Endothelial cell of umbilical vein (primary cell): ENCODE measurements at regions not wholly inside any gene's neighbourhood (a gene's known extent, or its start where the extent isn't known, plus 50 kb on each side); places are given as distances from the start of the nearest gene placed in this dataset.

Experiments
- BruUV-seq: library from RNA; stranded (reverse); fragments of 400-500 nt; replicated peaks from 2 replicates; lab custom pipeline; 2021; lab: Mats Ljungman, UMichigan
- CTCF ChIA-PET: fragments of 300-600, 350-600 bp; sonication (Branson Sonifier 250); formaldehyde crosslinking; loops from one replicate; lab custom pipeline; 2021; ENCODE audit warnings: antibody characterized with exemption, inconsistent platforms; lab: Charles Lee
- POLR2A ChIA-PET: fragments of 300-600, 350-600 bp; sonication (Branson Sonifier 250); formaldehyde crosslinking; loops from one replicate; lab custom pipeline; 2021; ENCODE audit warnings: antibody characterized with exemption, inconsistent platforms; lab: Charles Lee
- DNase-seq: peaks from one replicate; pipeline ENCODE4 v3.0.0-alpha.2; 2011; ENCODE audit warnings: low read depth, low spot score
- FAIRE-seq: peaks from 2 replicates; lab custom pipeline; 2011; peaks lifted over from hg19 to GRCh38; lab: Jason Lieb, UNC
- H2AFZ ChIP-seq: 2 replicates; pipeline ENCODE4 v1.6.0; 2012; ENCODE audit warnings: low read depth, low read length, control low read depth, inconsistent platforms
- H3K27ac ChIP-seq: 2 replicates; pipeline ENCODE4 v1.5.1; 2011; ENCODE audit warnings: low read depth, mild to moderate bottlenecking, control low read depth, low read length, moderate library complexity; ENCODE audit not compliant: insufficient read depth
- H3K27me3 ChIP-seq, 2 experiments: 2 replicates each; pipeline versions ENCODE4 v1.6.0 to v1.6.1; 2011; ENCODE audit warnings: low read length in 2 of 2, mixed read lengths in 1 of 2; ENCODE audit not compliant: control insufficient read depth in 2 of 2, insufficient read depth in 2 of 2
- H3K36me3 ChIP-seq, 2 experiments: 2 replicates in 1 of 2; 3 replicates in 1 of 2; pipeline ENCODE4 v1.5.1; 2011; ENCODE audit warnings: low read length in 2 of 2, mild to moderate bottlenecking in 1 of 2, moderate library complexity in 1 of 2; ENCODE audit not compliant: control insufficient read depth in 2 of 2, insufficient read depth in 2 of 2; ENCODE audit errors: extremely low read depth in 1 of 2
- H3K4me1 ChIP-seq: 3 replicates; pipeline ENCODE4 v1.5.1; 2011; ENCODE audit warnings: mild to moderate bottlenecking, low read length; ENCODE audit not compliant: control insufficient read depth, insufficient read depth; ENCODE audit errors: extremely low read depth
- H3K4me2 ChIP-seq: 2 replicates; pipeline ENCODE4 v1.6.1; 2011; ENCODE audit warnings: low read length, control low read depth, mixed read lengths; ENCODE audit not compliant: insufficient read depth
- H3K4me3 ChIP-seq, 3 experiments: fragments of 200-600 bp in 1 of 3; sonication (generic), shearing (Covaris generic) in 1 of 3; replicated peaks in 1 of 3; 2 replicates each; pipeline ENCODE4 v1.5.1; 2011 to 2016; ENCODE audit warnings: control low read depth in 3 of 3, low read length in 3 of 3, mild to moderate bottlenecking in 2 of 3, inconsistent platforms in 1 of 3, low read depth in 1 of 3, moderate library complexity in 1 of 3; ENCODE audit not compliant: insufficient read depth in 1 of 3
- H3K79me2 ChIP-seq: 2 replicates; pipeline ENCODE4 v1.6.0; 2012; ENCODE audit warnings: low read length, inconsistent platforms; ENCODE audit not compliant: control insufficient read depth, insufficient read depth
- H3K9ac ChIP-seq: replicated peaks from 2 replicates; pipeline ENCODE3; 2011; ENCODE audit warnings: low read length, control low read depth; ENCODE audit not compliant: insufficient read depth; ENCODE audit errors: extremely low read depth
- H3K9me1 ChIP-seq: replicated peaks from 3 replicates; pipeline ENCODE4 v1.6.0; 2011; ENCODE audit warnings: mild to moderate bottlenecking, low read length; ENCODE audit not compliant: control insufficient read depth, insufficient read depth; ENCODE audit errors: extremely low read depth
- H3K9me3 ChIP-seq: replicated peaks from 2 replicates; pipeline ENCODE4 v1.5.1; 2012; ENCODE audit warnings: low read length, inconsistent platforms; ENCODE audit not compliant: control insufficient read depth, insufficient read depth
- H4K20me1 ChIP-seq: replicated peaks from 2 replicates; pipeline ENCODE3; 2011; ENCODE audit warnings: mild to moderate bottlenecking, low read length; ENCODE audit not compliant: control insufficient read depth, insufficient read depth; ENCODE audit errors: extremely low read depth
- EZH2 ChIP-seq: IDR thresholded peaks from 2 replicates; pipeline ENCODE4 v1.6.1; 2012; ENCODE audit warnings: borderline replicate concordance, low read depth, mild to moderate bottlenecking, moderate library complexity, low read length, inconsistent platforms; ENCODE audit not compliant: severe bottlenecking
- FOS ChIP-seq: IDR thresholded peaks from 2 replicates; pipeline ENCODE4 v1.6.1; 2011; ENCODE audit warnings: mild to moderate bottlenecking, low read length, moderate library complexity, borderline replicate concordance; ENCODE audit not compliant: insufficient read depth
- GATA2 ChIP-seq: IDR thresholded peaks from 2 replicates; pipeline ENCODE4 v1.7.0; 2011; ENCODE audit warnings: low read depth, mild to moderate bottlenecking, moderate library complexity, mixed read lengths, low read length; ENCODE audit not compliant: insufficient read length, insufficient read depth
- JUN ChIP-seq: IDR thresholded peaks from 2 replicates; pipeline ENCODE4 v1.6.1; 2011; ENCODE audit warnings: borderline replicate concordance, low read depth; ENCODE audit not compliant: insufficient read length, insufficient read depth
- MYC ChIP-seq: IDR thresholded peaks from one replicate; pipeline ENCODE4 v1.6.1; 2011; ENCODE audit warnings: mild to moderate bottlenecking, low read depth, low read length
- POLR2A ChIP-seq: IDR thresholded peaks from 2 replicates; pipeline ENCODE4 v1.6.1; 2012; ENCODE audit warnings: low read depth, mild to moderate bottlenecking, control low read depth, low read length
- POLR2AphosphoS5 ChIP-seq: IDR thresholded peaks from 2 replicates; pipeline ENCODE4 v1.6.1; 2012; ENCODE audit warnings: low read depth, mild to moderate bottlenecking, control low read depth, low read length, moderate library complexity; ENCODE audit not compliant: insufficient read depth
- dilution Hi-C: fragments of 300-500 bp; cut with MboI; formaldehyde crosslinking; loops from one replicate; pipeline ENCODE4 v1.15.0; 2019; ENCODE audit warnings: low sequenced_read_pairs; ENCODE audit not compliant: extremely low pct_ligation_motif_present
- intact Hi-C: fragments of 100-400 bp; cut with micrococcal nuclease; formaldehyde crosslinking; loops from one replicate; pipeline ENCODE4 v1.10.0; 2022
- TF ChIP-seq, protein P1 (sequence below): IDR thresholded peaks from 2 replicates; pipeline ENCODE4 v1.6.1; 2011; ENCODE audit not compliant: insufficient read depth, insufficient read length
- TF ChIP-seq, protein P2 (sequence below), 2 donors: IDR thresholded peaks; 1 replicate in 1 of 2; 2 replicates in 1 of 2; pipeline ENCODE4 v1.5.1; 2011; ENCODE audit warnings: low read length in 2 of 2, mild to moderate bottlenecking in 2 of 2, moderate library complexity in 2 of 2, control low read depth in 1 of 2, inconsistent platforms in 1 of 2, low read depth in 1 of 2; ENCODE audit not compliant: insufficient read depth in 1 of 2; ENCODE audit errors: extremely low read depth in 1 of 2

DNA sequence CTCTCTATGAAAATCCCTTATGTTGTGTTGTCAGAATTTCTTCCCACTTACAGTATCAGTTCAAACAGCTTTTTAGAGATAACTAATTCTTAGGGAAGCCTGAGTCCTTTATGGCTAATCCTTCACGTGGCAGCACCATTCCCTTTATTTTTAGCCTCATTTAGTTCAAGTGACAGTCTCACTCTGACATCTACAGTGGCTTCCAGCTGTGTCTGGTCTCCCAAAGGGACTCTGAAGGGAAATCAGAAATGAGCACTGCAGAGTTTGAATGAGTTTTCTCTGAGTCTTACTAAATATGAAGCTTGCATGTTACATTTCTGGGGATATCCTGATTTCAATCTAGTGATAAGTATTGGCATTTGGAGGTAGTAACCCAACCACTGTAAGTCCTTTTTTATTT is 1104.1 kb downstream of the CDH11 start:
- BruUV-seq: no TSS peak
- H3K79me2 ChIP-seq: no peaks in the 10 kb centered on the region
- ChIA-PET CTCF (no interaction called here), POLR2A (no interaction called here)
- H2AFZ ChIP-seq: no peak overlapping the region
- H3K9ac ChIP-seq: no peak overlapping the region
- DNase-seq (no peak), FAIRE-seq (no peak)
- dilution Hi-C loops: no loop called here
- no peak overlapping the region for H3K27ac ChIP-seq
- no peaks in the 10 kb centered on the region for H3K4me1 ChIP-seq
- intact Hi-C loops: no loop called here
- H3K36me3 ChIP-seq: no peaks in the 10 kb centered on the region
- no peaks in the 10 kb centered on the region for H4K20me1 ChIP-seq
- no peaks in the 10 kb centered on the region for H3K9me1 ChIP-seq
- H3K4me3 ChIP-seq: no peak overlapping the region
- H3K4me2 ChIP-seq: no peak overlapping the region
- no peaks in the 10 kb centered on the region for H3K9me3 ChIP-seq
- TF ChIP-seq GATA2: no peak
- no peak for TF ChIP-seq MYC
- no peak for TF ChIP-seq POLR2AphosphoS5
- TF ChIP-seq, protein P1, sequence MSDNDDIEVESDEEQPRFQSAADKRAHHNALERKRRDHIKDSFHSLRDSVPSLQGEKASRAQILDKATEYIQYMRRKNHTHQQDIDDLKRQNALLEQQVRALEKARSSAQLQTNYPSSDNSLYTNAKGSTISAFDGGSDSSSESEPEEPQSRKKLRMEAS: no peak
- no peak for TF ChIP-seq POLR2A
- no peak for TF ChIP-seq FOS
- TF ChIP-seq EZH2: no peak
- TF ChIP-seq JUN: no peak
- TF ChIP-seq, protein P2, sequence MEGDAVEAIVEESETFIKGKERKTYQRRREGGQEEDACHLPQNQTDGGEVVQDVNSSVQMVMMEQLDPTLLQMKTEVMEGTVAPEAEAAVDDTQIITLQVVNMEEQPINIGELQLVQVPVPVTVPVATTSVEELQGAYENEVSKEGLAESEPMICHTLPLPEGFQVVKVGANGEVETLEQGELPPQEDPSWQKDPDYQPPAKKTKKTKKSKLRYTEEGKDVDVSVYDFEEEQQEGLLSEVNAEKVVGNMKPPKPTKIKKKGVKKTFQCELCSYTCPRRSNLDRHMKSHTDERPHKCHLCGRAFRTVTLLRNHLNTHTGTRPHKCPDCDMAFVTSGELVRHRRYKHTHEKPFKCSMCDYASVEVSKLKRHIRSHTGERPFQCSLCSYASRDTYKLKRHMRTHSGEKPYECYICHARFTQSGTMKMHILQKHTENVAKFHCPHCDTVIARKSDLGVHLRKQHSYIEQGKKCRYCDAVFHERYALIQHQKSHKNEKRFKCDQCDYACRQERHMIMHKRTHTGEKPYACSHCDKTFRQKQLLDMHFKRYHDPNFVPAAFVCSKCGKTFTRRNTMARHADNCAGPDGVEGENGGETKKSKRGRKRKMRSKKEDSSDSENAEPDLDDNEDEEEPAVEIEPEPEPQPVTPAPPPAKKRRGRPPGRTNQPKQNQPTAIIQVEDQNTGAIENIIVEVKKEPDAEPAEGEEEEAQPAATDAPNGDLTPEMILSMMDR (IDR thresholded peaks at IDR 0.05; ENCODE audit: extremely low read depth in 1 of 2, insufficient read depth in 1 of 2, low read depth in 1 of 2, low read length in 2 of 2): no peak
- no peaks in the 10 kb centered on the region for H3K27me3 ChIP-seq
